Lung (tissue), 11 donors: ENCODE measurements at regions not wholly inside any gene's neighbourhood (a gene's known extent, or its start where the extent isn't known, plus 50 kb on each side); places are given as distances from the start of the nearest gene placed in this dataset.

Experiments used
- ATAC-seq: fragments of 200-7000 bp; cut with Tn5 transposase; one replicate; pipeline ENCODE4 v1.9.1; 2020; ENCODE audit warnings: moderate number of reproducible peaks; ENCODE audit not compliant: insufficient read depth, low FRiP score
- DNase-seq, 3 donors: peaks; one replicate each; pipeline ENCODE4 v3.0.0-alpha.2; 2013 to 2017
- H3K27ac ChIP-seq, 2 donors: one replicate each; pipeline ENCODE4 v1.5.1; 2013; ENCODE audit warnings: mild to moderate bottlenecking in 2 of 2, moderate library complexity in 2 of 2, control low read depth in 1 of 2, inconsistent platforms in 1 of 2, low read depth in 1 of 2, low read length in 1 of 2
- H3K27me3 ChIP-seq, 3 donors: one replicate each; pipeline ENCODE4 v1.5.1; 2013; ENCODE audit warnings: low read length in 2 of 3; ENCODE audit not compliant: control insufficient read depth in 3 of 3, insufficient read depth in 3 of 3
- H3K36me3 ChIP-seq, 4 donors: one replicate each; pipeline ENCODE4 v1.5.1; 2013; ENCODE audit warnings: low read length in 4 of 4, mild to moderate bottlenecking in 1 of 4, moderate library complexity in 1 of 4; ENCODE audit not compliant: control insufficient read depth in 4 of 4, insufficient read depth in 4 of 4
- H3K4me1 ChIP-seq, 5 donors: one replicate each; pipeline ENCODE4 v1.5.1; 2013; ENCODE audit warnings: low read length in 5 of 5, mild to moderate bottlenecking in 2 of 5, moderate library complexity in 1 of 5; ENCODE audit not compliant: control insufficient read depth in 5 of 5, insufficient read depth in 5 of 5
- H3K4me3 ChIP-seq: one replicate; pipeline ENCODE4 v1.5.1; 2013; ENCODE audit warnings: mild to moderate bottlenecking, control low read depth, moderate library complexity
- H3K9ac ChIP-seq, 2 donors: one replicate each; pipeline ENCODE4 v1.5.1; 2013; ENCODE audit warnings: low read length in 2 of 2, control low read depth in 1 of 2; ENCODE audit not compliant: insufficient read depth in 1 of 2
- H3K9me3 ChIP-seq, 4 donors: one replicate each; pipeline ENCODE4 v1.5.1; 2013; ENCODE audit warnings: low read length in 3 of 4, mild to moderate bottlenecking in 1 of 4, moderate library complexity in 1 of 4; ENCODE audit not compliant: control insufficient read depth in 4 of 4, insufficient read depth in 3 of 4
- CTCF ChIP-seq: IDR thresholded peaks from 2 replicates; pipeline ENCODE4 v1.5.1; 2012; ENCODE audit warnings: mild to moderate bottlenecking; ENCODE audit errors: control extremely low read depth, extremely low read depth
- WGBS, 2 donors: extraction: QIAGEN DNeasy Blood & Tissue Kit; methylation state at CpG; one replicate each; pipeline ENCODE4 v1.1.7; 2013; 5-methylcytosine and 5-hydroxymethylcytosine counted together
- donor health status: control.
- donor health status: control.
- donor health status: Bipolar disorder and iron deficiency.
- donor health status: healthy.
- donor health status: DM: yes; HTN: yes; CAD: no.

- no peak overlapping the region for H3K4me3 ChIP-seq
- no peaks in the 10 kb centered on the region for H3K36me3 ChIP-seq
- H3K27ac ChIP-seq = no peak overlapping the region
- ATAC-seq (no peak), DNase-seq (no peak)
- H3K9me3 ChIP-seq = no peaks in the 10 kb centered on the region
- no peaks in the 10 kb centered on the region for H3K27me3 ChIP-seq
- no peak for TF ChIP-seq CTCF
- no peaks in the 10 kb centered on the region for H3K4me1 ChIP-seq
- no peak overlapping the region for H3K9ac ChIP-seq
These were observed 592.7 kb downstream of the TNS3 start for GRCh38 chr7:46989247-46989646.

DNA sequence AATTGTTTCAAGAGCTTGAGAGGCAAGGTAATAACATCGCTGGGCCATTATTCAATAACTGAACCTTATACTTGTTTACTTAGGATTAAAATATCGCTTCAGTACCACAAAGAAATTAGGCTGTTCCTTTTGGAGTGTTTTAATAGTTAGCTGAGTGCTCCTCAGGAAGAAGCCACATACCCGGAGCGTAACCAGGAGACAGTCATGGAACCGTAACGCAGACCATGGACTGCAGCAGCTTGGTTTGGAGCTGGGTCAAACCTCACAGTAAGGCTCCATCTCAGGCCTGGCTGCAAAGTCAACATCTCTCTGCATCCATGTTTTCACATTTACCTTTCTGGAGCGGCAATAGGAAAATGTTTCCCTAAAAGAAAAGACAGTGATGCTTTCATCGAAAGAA is 599.0 kb downstream of the TNS3 start:
- Histone ChIP-seq H3K27ac (no peak overlapping the region), H3K4me1 (peaks cover 0 to 4% (median 0%) of the 10 kb centered on the region in 5 donors), H3K9ac (no peak overlapping the region), H3K36me3 (no peaks in the 10 kb centered on the region), H3K9me3 (no peaks in the 10 kb centered on the region), H3K4me3 (no peak overlapping the region), H3K27me3 (no peaks in the 10 kb centered on the region)
- no peak for DNase-seq
- no peak for TF ChIP-seq CTCF
- ATAC-seq = no peak
- WGBS, 2 donors = 77 to 90% methylated on average over 8 of the region's 8 CpGs

- no peak for ATAC-seq
- peaks cover 0 to 4% (median 0%) of the 10 kb centered on the region in 5 donors for H3K4me1 ChIP-seq
- H3K9ac ChIP-seq = no peak overlapping the region
- H3K9me3 ChIP-seq = no peaks in the 10 kb centered on the region
- peak in 2 of 3 donors; percentile 28 to 34 for DNase-seq
- no peak for TF ChIP-seq CTCF
- no peak overlapping the region for H3K27ac ChIP-seq
- WGBS, 2 donors = 86 to 90% methylated on average over 1 of the region's 1 CpG
- no peaks in the 10 kb centered on the region for H3K36me3 ChIP-seq
- no peak overlapping the region for H3K4me3 ChIP-seq
- H3K27me3 ChIP-seq = no peaks in the 10 kb centered on the region
These were observed 602.5 kb downstream of the TNS3 start for GRCh38 chr7:46979439-46979838.

- WGBS, 2 donors = 85 to 91% methylated on average over 2 of the region's 2 CpGs
- H3K4me1 ChIP-seq = peaks cover 0 to 4% (median 0%) of the 10 kb centered on the region in 5 donors
- H3K4me3 ChIP-seq = no peak overlapping the region
- no peak overlapping the region for H3K27ac ChIP-seq
- peaks cover 0 to 3% (median 0%) of the 10 kb centered on the region in 4 donors for H3K9me3 ChIP-seq
- ATAC-seq (no peak), DNase-seq (no peak)
- no peak overlapping the region for H3K9ac ChIP-seq
- no peaks in the 10 kb centered on the region for H3K27me3 ChIP-seq
- TF ChIP-seq CTCF = no peak
- no peaks in the 10 kb centered on the region for H3K36me3 ChIP-seq
These were observed 606.4 kb downstream of the TNS3 start for GRCh38 chr7:46975493-46975892.
